ENCODE measurements at regions not wholly inside any gene's neighbourhood (a gene's known extent, or its start where the extent isn't known, plus 50 kb on each side); places are given as distances from the start of the nearest gene placed in this dataset.

DNA sequence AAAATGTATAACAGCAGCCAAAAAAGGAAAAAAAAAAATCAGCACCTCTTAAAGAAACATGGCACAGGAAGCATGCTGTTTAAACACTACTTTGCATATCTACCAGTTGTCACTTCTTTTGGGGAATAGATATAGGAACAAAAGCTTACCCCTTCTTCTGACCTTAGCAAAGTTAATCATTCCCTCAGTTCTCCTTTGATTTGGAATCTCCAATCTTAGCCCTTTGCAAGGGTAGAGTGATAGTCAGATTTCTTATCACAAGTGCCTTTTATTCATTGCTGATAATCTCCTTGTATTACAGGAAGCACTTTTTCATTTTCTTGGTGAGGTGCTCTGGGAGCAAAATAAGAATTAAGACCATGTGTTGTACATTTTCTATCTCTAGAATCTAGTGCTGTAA is 1327.6 kb downstream of the OLFM4 start (continued):
- TF ChIP-seq, protein P1, sequence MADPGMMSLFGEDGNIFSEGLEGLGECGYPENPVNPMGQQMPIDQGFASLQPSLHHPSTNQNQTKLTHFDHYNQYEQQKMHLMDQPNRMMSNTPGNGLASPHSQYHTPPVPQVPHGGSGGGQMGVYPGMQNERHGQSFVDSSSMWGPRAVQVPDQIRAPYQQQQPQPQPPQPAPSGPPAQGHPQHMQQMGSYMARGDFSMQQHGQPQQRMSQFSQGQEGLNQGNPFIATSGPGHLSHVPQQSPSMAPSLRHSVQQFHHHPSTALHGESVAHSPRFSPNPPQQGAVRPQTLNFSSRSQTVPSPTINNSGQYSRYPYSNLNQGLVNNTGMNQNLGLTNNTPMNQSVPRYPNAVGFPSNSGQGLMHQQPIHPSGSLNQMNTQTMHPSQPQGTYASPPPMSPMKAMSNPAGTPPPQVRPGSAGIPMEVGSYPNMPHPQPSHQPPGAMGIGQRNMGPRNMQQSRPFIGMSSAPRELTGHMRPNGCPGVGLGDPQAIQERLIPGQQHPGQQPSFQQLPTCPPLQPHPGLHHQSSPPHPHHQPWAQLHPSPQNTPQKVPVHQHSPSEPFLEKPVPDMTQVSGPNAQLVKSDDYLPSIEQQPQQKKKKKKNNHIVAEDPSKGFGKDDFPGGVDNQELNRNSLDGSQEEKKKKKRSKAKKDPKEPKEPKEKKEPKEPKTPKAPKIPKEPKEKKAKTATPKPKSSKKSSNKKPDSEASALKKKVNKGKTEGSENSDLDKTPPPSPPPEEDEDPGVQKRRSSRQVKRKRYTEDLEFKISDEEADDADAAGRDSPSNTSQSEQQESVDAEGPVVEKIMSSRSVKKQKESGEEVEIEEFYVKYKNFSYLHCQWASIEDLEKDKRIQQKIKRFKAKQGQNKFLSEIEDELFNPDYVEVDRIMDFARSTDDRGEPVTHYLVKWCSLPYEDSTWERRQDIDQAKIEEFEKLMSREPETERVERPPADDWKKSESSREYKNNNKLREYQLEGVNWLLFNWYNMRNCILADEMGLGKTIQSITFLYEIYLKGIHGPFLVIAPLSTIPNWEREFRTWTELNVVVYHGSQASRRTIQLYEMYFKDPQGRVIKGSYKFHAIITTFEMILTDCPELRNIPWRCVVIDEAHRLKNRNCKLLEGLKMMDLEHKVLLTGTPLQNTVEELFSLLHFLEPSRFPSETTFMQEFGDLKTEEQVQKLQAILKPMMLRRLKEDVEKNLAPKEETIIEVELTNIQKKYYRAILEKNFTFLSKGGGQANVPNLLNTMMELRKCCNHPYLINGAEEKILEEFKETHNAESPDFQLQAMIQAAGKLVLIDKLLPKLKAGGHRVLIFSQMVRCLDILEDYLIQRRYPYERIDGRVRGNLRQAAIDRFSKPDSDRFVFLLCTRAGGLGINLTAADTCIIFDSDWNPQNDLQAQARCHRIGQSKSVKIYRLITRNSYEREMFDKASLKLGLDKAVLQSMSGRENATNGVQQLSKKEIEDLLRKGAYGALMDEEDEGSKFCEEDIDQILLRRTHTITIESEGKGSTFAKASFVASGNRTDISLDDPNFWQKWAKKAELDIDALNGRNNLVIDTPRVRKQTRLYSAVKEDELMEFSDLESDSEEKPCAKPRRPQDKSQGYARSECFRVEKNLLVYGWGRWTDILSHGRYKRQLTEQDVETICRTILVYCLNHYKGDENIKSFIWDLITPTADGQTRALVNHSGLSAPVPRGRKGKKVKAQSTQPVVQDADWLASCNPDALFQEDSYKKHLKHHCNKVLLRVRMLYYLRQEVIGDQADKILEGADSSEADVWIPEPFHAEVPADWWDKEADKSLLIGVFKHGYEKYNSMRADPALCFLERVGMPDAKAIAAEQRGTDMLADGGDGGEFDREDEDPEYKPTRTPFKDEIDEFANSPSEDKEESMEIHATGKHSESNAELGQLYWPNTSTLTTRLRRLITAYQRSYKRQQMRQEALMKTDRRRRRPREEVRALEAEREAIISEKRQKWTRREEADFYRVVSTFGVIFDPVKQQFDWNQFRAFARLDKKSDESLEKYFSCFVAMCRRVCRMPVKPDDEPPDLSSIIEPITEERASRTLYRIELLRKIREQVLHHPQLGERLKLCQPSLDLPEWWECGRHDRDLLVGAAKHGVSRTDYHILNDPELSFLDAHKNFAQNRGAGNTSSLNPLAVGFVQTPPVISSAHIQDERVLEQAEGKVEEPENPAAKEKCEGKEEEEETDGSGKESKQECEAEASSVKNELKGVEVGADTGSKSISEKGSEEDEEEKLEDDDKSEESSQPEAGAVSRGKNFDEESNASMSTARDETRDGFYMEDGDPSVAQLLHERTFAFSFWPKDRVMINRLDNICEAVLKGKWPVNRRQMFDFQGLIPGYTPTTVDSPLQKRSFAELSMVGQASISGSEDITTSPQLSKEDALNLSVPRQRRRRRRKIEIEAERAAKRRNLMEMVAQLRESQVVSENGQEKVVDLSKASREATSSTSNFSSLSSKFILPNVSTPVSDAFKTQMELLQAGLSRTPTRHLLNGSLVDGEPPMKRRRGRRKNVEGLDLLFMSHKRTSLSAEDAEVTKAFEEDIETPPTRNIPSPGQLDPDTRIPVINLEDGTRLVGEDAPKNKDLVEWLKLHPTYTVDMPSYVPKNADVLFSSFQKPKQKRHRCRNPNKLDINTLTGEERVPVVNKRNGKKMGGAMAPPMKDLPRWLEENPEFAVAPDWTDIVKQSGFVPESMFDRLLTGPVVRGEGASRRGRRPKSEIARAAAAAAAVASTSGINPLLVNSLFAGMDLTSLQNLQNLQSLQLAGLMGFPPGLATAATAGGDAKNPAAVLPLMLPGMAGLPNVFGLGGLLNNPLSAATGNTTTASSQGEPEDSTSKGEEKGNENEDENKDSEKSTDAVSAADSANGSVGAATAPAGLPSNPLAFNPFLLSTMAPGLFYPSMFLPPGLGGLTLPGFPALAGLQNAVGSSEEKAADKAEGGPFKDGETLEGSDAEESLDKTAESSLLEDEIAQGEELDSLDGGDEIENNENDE (IDR thresholded peaks at IDR 0.05; ENCODE audit: insufficient replicate concordance, low read length), result no peak
- TF ChIP-seq BACH1 (IDR thresholded peaks at IDR 0.05; ENCODE audit: low read length), result no peak
- no peak for TF ChIP-seq ATF2 (IDR thresholded peaks at IDR 0.05; ENCODE audit: low read length)
- TF ChIP-seq SP1 (IDR thresholded peaks at IDR 0.05; ENCODE audit: low read depth, low read length), result no peak

Measured in H1 (cell line).